SK-N-SH (cell line): ENCODE measurements at regions not wholly inside any gene's neighbourhood (a gene's known extent, or its start where the extent isn't known, plus 50 kb on each side); places are given as distances from the start of the nearest gene placed in this dataset.

Source experiments
- CTCF ChIA-PET: fragments of 300-600, 350-600 bp; formaldehyde crosslinking; extraction: SDS; loops from one replicate; lab custom pipeline; 2021; lab: Yijun Ruan, JAX
- POLR2A ChIA-PET: fragments of 350-600 bp; sonication (Branson Sonifier 250); formaldehyde crosslinking; extraction: SDS; loops from one replicate; lab custom pipeline; 2020; ENCODE audit warnings: antibody characterized with exemption, inconsistent platforms; lab: Yijun Ruan, JAX
- DNase-seq: peaks from one replicate; pipeline ENCODE4 v3.0.0; 2012
- H2AFZ ChIP-seq: fragments of 200-600 bp; sonication (generic); 2 replicates; pipeline ENCODE4 v1.8.1; 2016; ENCODE audit warnings: antibody characterized with exemption, mild to moderate bottlenecking, low read depth
- H3F3A ChIP-seq: fragments of 200-600 bp; sonication (generic); replicated peaks from 2 replicates; pipeline ENCODE3; 2016; ENCODE audit warnings: antibody characterized with exemption, mild to moderate bottlenecking; ENCODE audit not compliant: insufficient read depth
- H3K27ac ChIP-seq, 2 experiments: fragments of 200-500 bp in 1 of 2; fragments of 200-600 bp in 1 of 2; sonication (Bioruptor generic) in 1 of 2; sonication (generic), shearing (Covaris generic) in 1 of 2; 2 replicates each; pipeline versions ENCODE4 v1.5.1 to v1.6.1; 2014 to 2016; ENCODE audit warnings: low read depth in 2 of 2, inconsistent platforms in 1 of 2, low read length in 1 of 2, mild to moderate bottlenecking in 1 of 2, mixed read lengths in 1 of 2
- H3K27me3 ChIP-seq: fragments of 200-600 bp; sonication (generic), shearing (Covaris generic); 2 replicates; pipeline ENCODE4 v1.6.1; 2016; ENCODE audit warnings: mixed run types; ENCODE audit not compliant: insufficient read depth
- H3K36me3 ChIP-seq, 2 experiments: fragments of 200-500 bp in 1 of 2; fragments of 200-600 bp in 1 of 2; sonication (Bioruptor generic) in 1 of 2; sonication (generic) in 1 of 2; replicated peaks in 1 of 2; 2 replicates each; pipeline versions ENCODE3 to v1.5.1; 2014 to 2016; ENCODE audit warnings: low read length in 1 of 2, mild to moderate bottlenecking in 1 of 2; ENCODE audit not compliant: insufficient read depth in 2 of 2, control insufficient read depth in 1 of 2
- H3K4me1 ChIP-seq, 2 experiments: fragments of 200-500 bp in 1 of 2; fragments of 200-600 bp in 1 of 2; sonication (Bioruptor generic) in 1 of 2; sonication (generic), shearing (Covaris generic) in 1 of 2; 2 replicates each; pipeline versions ENCODE4 v1.5.1 to v1.6.1; 2014 to 2016; ENCODE audit warnings: low read depth in 1 of 2, low read length in 1 of 2, mixed run types in 1 of 2; ENCODE audit not compliant: insufficient read depth in 2 of 2, control insufficient read depth in 1 of 2
- H3K4me2 ChIP-seq: fragments of 200-600 bp; sonication (generic), shearing (Covaris generic); 2 replicates; pipeline ENCODE4 v1.6.1; 2017; ENCODE audit warnings: mixed run types
- H3K4me3 ChIP-seq, 2 experiments: fragments of 200-500 bp in 1 of 2; fragments of 200-600 bp in 1 of 2; sonication (Bioruptor generic) in 1 of 2; sonication (generic), shearing (Covaris generic) in 1 of 2; 2 replicates each; pipeline versions ENCODE4 v1.5.1 to v1.8.1; 2014 to 2016; ENCODE audit warnings: low read depth in 2 of 2, inconsistent platforms in 1 of 2, low read length in 1 of 2, mild to moderate bottlenecking in 1 of 2, mixed read lengths in 1 of 2, moderate library complexity in 1 of 2
- H3K79me2 ChIP-seq: fragments of 200-600 bp; sonication (generic); 2 replicates; pipeline ENCODE4 v1.8.1; 2017; ENCODE audit warnings: mild to moderate bottlenecking; ENCODE audit not compliant: insufficient read depth
- H3K9ac ChIP-seq: fragments of 200-600 bp; sonication (generic); 2 replicates; pipeline ENCODE4 v1.6.1; 2017; ENCODE audit warnings: mixed run types
- H3K9me2 ChIP-seq: fragments of 200-600 bp; sonication (generic); 2 replicates; pipeline ENCODE4 v1.6.1; 2017; ENCODE audit warnings: mixed run types
- H3K9me3 ChIP-seq: fragments of 200-600 bp; sonication (generic); 2 replicates; pipeline ENCODE4 v1.6.1; 2017; ENCODE audit warnings: mixed run types, mild to moderate bottlenecking, moderate library complexity
- H4K20me1 ChIP-seq: fragments of 200-600 bp; sonication (generic); 2 replicates; pipeline ENCODE4 v1.6.1; 2017; ENCODE audit warnings: mild to moderate bottlenecking, mixed run types; ENCODE audit not compliant: insufficient read depth
- CTCF ChIP-seq: fragments of 200-600 bp; sonication (generic); IDR thresholded peaks from 2 replicates; pipeline ENCODE4 v1.6.1; 2017; ENCODE audit warnings: antibody characterized with exemption, mild to moderate bottlenecking, moderate library complexity
- ELF1 ChIP-seq: IDR thresholded peaks from 2 replicates; pipeline ENCODE4 v1.4.0; 2012
- EP300 ChIP-seq, 2 experiments: IDR thresholded peaks; 2 replicates each; pipeline versions ENCODE4 v1.4.0 to v1.6.1; 2012; ENCODE audit warnings: borderline replicate concordance in 1 of 2, low read depth in 1 of 2, low read length in 1 of 2
- EZH2phosphoT487 ChIP-seq: fragments of 200-600 bp; sonication (generic); IDR thresholded peaks from 2 replicates; pipeline ENCODE4 v1.6.1; 2017; ENCODE audit warnings: low read depth, mixed run types, mild to moderate bottlenecking, antibody characterized with exemption, moderate library complexity, borderline replicate concordance
- FOXM1 ChIP-seq: IDR thresholded peaks from 2 replicates; pipeline ENCODE4 v1.4.0; 2012; ENCODE audit warnings: low read depth, mild to moderate bottlenecking
- IRF3 ChIP-seq: fragments of 150-350 bp; IDR thresholded peaks from 2 replicates; pipeline ENCODE4 v1.6.1; 2016; ENCODE audit warnings: mild to moderate bottlenecking, low read depth, low read length
- MAX ChIP-seq: IDR thresholded peaks from 2 replicates; pipeline ENCODE4 v1.4.0; 2012; ENCODE audit warnings: low read depth
- NFIC ChIP-seq: IDR thresholded peaks from 2 replicates; pipeline ENCODE4 v1.4.0; 2012; ENCODE audit warnings: borderline replicate concordance
- PBX3 ChIP-seq: IDR thresholded peaks from 2 replicates; pipeline ENCODE4; 2012
- RAD21 ChIP-seq: IDR thresholded peaks from 2 replicates; pipeline ENCODE4 v1.6.1; 2012; ENCODE audit warnings: mild to moderate bottlenecking, low read length
- RCOR1 ChIP-seq: fragments of 150-350 bp; IDR thresholded peaks from 2 replicates; pipeline ENCODE4 v1.6.1; 2017; ENCODE audit warnings: antibody characterized with exemption, low read length
- REST ChIP-seq: IDR thresholded peaks from 2 replicates; pipeline ENCODE4 v1.6.1; 2012; ENCODE audit warnings: mild to moderate bottlenecking, low read depth, low read length, moderate library complexity
- SIN3A ChIP-seq: IDR thresholded peaks from 2 replicates; pipeline ENCODE4 v1.6.1; 2012; ENCODE audit warnings: low read depth, mild to moderate bottlenecking, low read length, moderate library complexity, borderline replicate concordance
- USF1 ChIP-seq: IDR thresholded peaks from 2 replicates; pipeline ENCODE4 v1.4.0; 2012; ENCODE audit warnings: low read depth, borderline replicate concordance
- ZBTB33 ChIP-seq: IDR thresholded peaks from 2 replicates; pipeline ENCODE4 v1.4.0; 2012; ENCODE audit warnings: low read depth, borderline replicate concordance
- WGBS: methylation state at CpG from one replicate; pipeline ENCODE4 v1.1.6; 2017; ENCODE audit warnings: low lambda C conversion rate; 5-methylcytosine and 5-hydroxymethylcytosine counted together

- Histone ChIP-seq H3F3A (peaks cover 22% of the 10 kb centered on the region), H3K4me3 (no peak overlapping the region), H4K20me1 (no peaks in the 10 kb centered on the region), H2AFZ (no peak overlapping the region), H3K27me3 (no peaks in the 10 kb centered on the region), H3K4me2 (no peak overlapping the region), H3K79me2 (no peaks in the 10 kb centered on the region), H3K9ac (no peak overlapping the region), H3K4me1 (peaks cover 3 to 21% of the 10 kb centered on the region in 2 experiments; a peak in 3 of 4 replicates), H3K36me3 (no peaks in the 10 kb centered on the region), H3K9me3 (no peaks in the 10 kb centered on the region), H3K9me2 (no peaks in the 10 kb centered on the region), H3K27ac (no peak overlapping the region; a peak in 1 of 4 replicates)
- 93% methylated on average over 10 of the region's 10 CpGs for WGBS
- no peak for DNase-seq
- POLR2A ChIA-PET: no interaction called here
- CTCF ChIA-PET: interaction anchor here (1.8 kb wide), 1 partner anchor 179 kb away, joined by 4 read pairs; no protein-coding TSS in a partner anchor
- TF ChIP-seq IRF3 (no peak), NFIC (no peak), MAX (no peak), ZBTB33 (no peak), EP300 (IDR thresholded peaks at IDR 0.05; ENCODE audit: borderline replicate concordance in 1 of 2, low read depth in 1 of 2, low read length in 1 of 2) (no peak), EZH2phosphoT487 (no peak), USF1 (no peak), FOXM1 (no peak), CTCF (no peak), RCOR1 (no peak), SIN3A (no peak), PBX3 (no peak), RAD21 (no peak), REST (no peak), ELF1 (no peak)
Measured at GRCh38 chr10:30176776-30177533, 117.6 kb upstream of the JCAD start.
